Gastrocnemius medialis (tissue), 4 donors: ENCODE measurements at regions not wholly inside any gene's neighbourhood (a gene's known extent, or its start where the extent isn't known, plus 50 kb on each side); places are given as distances from the start of the nearest gene placed in this dataset.

Experiments used
- CTCF ChIP-seq, 5 experiments: fragments of 450-650 bp in 3 of 5; fragments of 200-600 bp in 2 of 5; sonication (generic) in 2 of 5; IDR thresholded peaks in 4 of 5; conservative IDR thresholded peaks in 1 of 5; 1 replicate in 4 of 5; 2 replicates in 1 of 5; pipeline ENCODE4 v1.5.1; 2016 to 2019; ENCODE audit warnings: antibody characterized with exemption in 5 of 5, mild to moderate bottlenecking in 3 of 5, moderate library complexity in 3 of 5
- POLR2A ChIP-seq, 2 donors: fragments of 450-650 bp; IDR thresholded peaks; one replicate each; pipeline ENCODE4 v1.6.1; 2017; ENCODE audit warnings: antibody characterized with exemption in 2 of 2, mild to moderate bottlenecking in 2 of 2, moderate library complexity in 2 of 2

GRCh38 chr15:53106505-53107286 lies 316.6 kb upstream of the ONECUT1 start:
- TF ChIP-seq CTCF (IDR thresholded peaks at IDR 0.05 in 4 of 5, conservative IDR thresholded peaks at IDR 0.05 in 1 of 5) (no peak), POLR2A (IDR thresholded peaks at IDR 0.05) (no peak)
